Esophagus muscularis mucosa (tissue), 4 donors: ENCODE measurements at regions not wholly inside any gene's neighbourhood (a gene's known extent, or its start where the extent isn't known, plus 50 kb on each side); places are given as distances from the start of the nearest gene placed in this dataset.
"Not testable (repeated sequence)": the region's sequence is repeated elsewhere in the genome, so short reads cannot be mapped to it uniquely, and the experiment has no call there.

Source experiments
- DNase-seq: peaks from one replicate; pipeline ENCODE4 v3.0.0-alpha.2; 2017; ENCODE audit errors: extremely low spot score
- H3K27ac ChIP-seq, 4 donors: fragments of 200-600 bp; sonication (generic); replicated peaks in 1 of 4; 1 replicate in 3 of 4; 2 replicates in 1 of 4; pipeline ENCODE4 v1.5.1; 2016 to 2019; ENCODE audit warnings: mild to moderate bottlenecking in 1 of 4
- H3K27me3 ChIP-seq, 4 donors: fragments of 200-600 bp; sonication (generic); one replicate each; pipeline versions ENCODE4 v1.5.1 to v1.6.0; 2016 to 2019
- H3K36me3 ChIP-seq, 4 donors: fragments of 200-600 bp; sonication (generic); one replicate each; pipeline ENCODE4 v1.5.1; 2016 to 2019
- H3K4me1 ChIP-seq, 4 donors: fragments of 200-600 bp; sonication (generic); one replicate each; pipeline ENCODE4 v1.5.1; 2016 to 2019
- H3K4me3 ChIP-seq, 4 donors: fragments of 200-600 bp; sonication (generic); 1 replicate in 2 of 4; 2 replicates in 2 of 4; pipeline ENCODE4 v1.5.1; 2016 to 2019; ENCODE audit warnings: mild to moderate bottlenecking in 4 of 4, moderate library complexity in 1 of 4
- H3K9me3 ChIP-seq, 4 donors: fragments of 200-600 bp; sonication (generic); 1 replicate in 3 of 4; 2 replicates in 1 of 4; pipeline ENCODE4 v1.5.1; 2016 to 2019
- WGBS: methylation state at CpG from one replicate; pipeline ENCODE4 v1.1.5; 2018; 5-methylcytosine and 5-hydroxymethylcytosine counted together
- intact Hi-C: fragments of 100-400 bp; cut with DNase I; formaldehyde crosslinking; loops from one replicate; pipeline ENCODE4 v1.15.1; 2023

GRCh38 chr2:110329158-110329557 is 116.8 kb upstream of the MTLN start:
- H3K4me1 ChIP-seq, H3K9me3 ChIP-seq, DNase-seq, intact Hi-C loops, H3K36me3 ChIP-seq, H3K27ac ChIP-seq, H3K4me3 ChIP-seq, H3K27me3 ChIP-seq: not testable (repeated sequence)
- no CpG with 5 or more reads among the region's 7 CpGs for WGBS

- H3K4me3 ChIP-seq, H3K27ac ChIP-seq, H3K36me3 ChIP-seq, H3K27me3 ChIP-seq, H3K4me1 ChIP-seq, intact Hi-C loops, H3K9me3 ChIP-seq: not testable (repeated sequence)
- peak; percentile 84 for DNase-seq
- 90% methylated on average over 3 of the region's 5 CpGs for WGBS
Measured at GRCh38 chr2:110328677-110329076, 116.3 kb upstream of the MTLN start.

- WGBS: no CpG with 5 or more reads among the region's 4 CpGs
Measured at GRCh38 chr2:110323832-110324231, 111.5 kb upstream of the MTLN start.

GRCh38 chr2:110322535-110322934 is 110.2 kb upstream of the MTLN start:
- H3K4me3 ChIP-seq, DNase-seq, H3K9me3 ChIP-seq, H3K4me1 ChIP-seq, H3K36me3 ChIP-seq, H3K27me3 ChIP-seq, intact Hi-C loops, H3K27ac ChIP-seq: not testable (repeated sequence)
- no CpG with 5 or more reads among the region's 8 CpGs for WGBS

More at GRCh38 chr2:110323832-110324231, 111.5 kb upstream of the MTLN start:
- H3K27me3 ChIP-seq, H3K4me1 ChIP-seq, intact Hi-C loops, H3K4me3 ChIP-seq, DNase-seq, H3K27ac ChIP-seq, H3K9me3 ChIP-seq, H3K36me3 ChIP-seq: not testable (repeated sequence)

GRCh38 chr2:110320834-110321563 is 108.7 kb upstream of the MTLN start:
- DNase-seq, H3K4me3 ChIP-seq, H3K27me3 ChIP-seq, H3K4me1 ChIP-seq, H3K27ac ChIP-seq, H3K9me3 ChIP-seq, H3K36me3 ChIP-seq, intact Hi-C loops: not testable (repeated sequence)
- WGBS: no CpG with 5 or more reads among the region's 10 CpGs

- H3K4me1 ChIP-seq, DNase-seq, H3K27ac ChIP-seq, H3K9me3 ChIP-seq, H3K4me3 ChIP-seq, H3K27me3 ChIP-seq, H3K36me3 ChIP-seq, intact Hi-C loops: not testable (repeated sequence)
- no CpG with 5 or more reads among the region's 4 CpGs for WGBS
Measured at GRCh38 chr2:110318898-110319297, 106.6 kb upstream of the MTLN start.

- DNase-seq, H3K27me3 ChIP-seq, H3K27ac ChIP-seq, H3K9me3 ChIP-seq, H3K4me3 ChIP-seq, H3K4me1 ChIP-seq, H3K36me3 ChIP-seq, intact Hi-C loops: not testable (repeated sequence)
- WGBS: no CpG with 5 or more reads among the region's 5 CpGs
Measured at GRCh38 chr2:110317377-110317776, 105.0 kb upstream of the MTLN start.

GRCh38 chr2:110316051-110316865 is 103.9 kb upstream of the MTLN start:
- H3K9me3 ChIP-seq, H3K36me3 ChIP-seq, H3K27ac ChIP-seq, H3K27me3 ChIP-seq, H3K4me1 ChIP-seq, DNase-seq, H3K4me3 ChIP-seq, intact Hi-C loops: not testable (repeated sequence)
- no CpG with 5 or more reads among the region's 10 CpGs for WGBS

GRCh38 chr2:110315054-110315820 is 102.9 kb upstream of the MTLN start:
- H3K9me3 ChIP-seq, H3K4me1 ChIP-seq, H3K27me3 ChIP-seq, H3K36me3 ChIP-seq, H3K4me3 ChIP-seq, H3K27ac ChIP-seq, DNase-seq, intact Hi-C loops: not testable (repeated sequence)
- no CpG with 5 or more reads among the region's 9 CpGs for WGBS

GRCh38 chr2:110314472-110314871 is 102.1 kb upstream of the MTLN start:
- H3K27ac ChIP-seq, H3K27me3 ChIP-seq, H3K9me3 ChIP-seq, H3K4me1 ChIP-seq, H3K4me3 ChIP-seq, intact Hi-C loops, DNase-seq, H3K36me3 ChIP-seq: not testable (repeated sequence)
- 92% methylated on average over 2 of the region's 10 CpGs for WGBS

- H3K27me3 ChIP-seq, H3K36me3 ChIP-seq, DNase-seq, H3K4me3 ChIP-seq, H3K4me1 ChIP-seq, H3K27ac ChIP-seq, H3K9me3 ChIP-seq, intact Hi-C loops: not testable (repeated sequence)
Measured at GRCh38 chr2:110313032-110313431, 100.7 kb upstream of the MTLN start.

GRCh38 chr2:110311713-110312444 is 99.5 kb upstream of the MTLN start:
- not testable (repeated sequence) for DNase-seq
- 87% methylated on average over 4 of the region's 10 CpGs for WGBS

More at GRCh38 chr2:110311713-110312444, 99.5 kb upstream of the MTLN start:
- H3K9me3 ChIP-seq, H3K4me3 ChIP-seq, H3K27me3 ChIP-seq, intact Hi-C loops, H3K4me1 ChIP-seq, H3K27ac ChIP-seq, H3K36me3 ChIP-seq: not testable (repeated sequence)
